ENCODE measurements at regions not wholly inside any gene's neighbourhood (a gene's known extent, or its start where the extent isn't known, plus 50 kb on each side); places are given as distances from the start of the nearest gene placed in this dataset.

- no peak for DNase-seq
Measured at GRCh38 chr12:28110329-28110728, 79.9 kb upstream of the CCDC91 start.

- DNase-seq, result no peak
Measured at GRCh38 chr12:28114488-28114887, 75.8 kb upstream of the CCDC91 start.

GRCh38 chr12:28121433-28121832, 68.8 kb upstream of the CCDC91 start:
- DNase-seq, result no peak

GRCh38 chr12:28121899-28122655, 68.2 kb upstream of the CCDC91 start:
- DNase-seq, result no peak

GRCh38 chr12:28122756-28123155, 67.5 kb upstream of the CCDC91 start:
- DNase-seq, result no peak

- DNase-seq, result no peak
Measured at GRCh38 chr12:28127455-28127854, 62.8 kb upstream of the CCDC91 start.

- DNase-seq, result no peak
Measured at GRCh38 chr12:28129031-28129430, 61.2 kb upstream of the CCDC91 start.

GRCh38 chr12:28130234-28130624, 60.0 kb upstream of the CCDC91 start:
- no peak for DNase-seq

- DNase-seq, result peak; percentile 46
Measured at GRCh38 chr12:28130625-28131598, 59.3 kb upstream of the CCDC91 start.

GRCh38 chr12:28132398-28132797, 57.9 kb upstream of the CCDC91 start:
- DNase-seq, result no peak

GRCh38 chr12:28135801-28136439, 54.3 kb upstream of the CCDC91 start:
- DNase-seq, result no peak

- DNase-seq, result no peak
Measured at GRCh38 chr12:28137414-28137813, 52.8 kb upstream of the CCDC91 start.

GRCh38 chr12:28140404-28140803, 49.9 kb upstream of the CCDC91 start:
- no peak for DNase-seq
